KMS-11 (cell line): ENCODE measurements at regions not wholly inside any gene's neighbourhood (a gene's known extent, or its start where the extent isn't known, plus 50 kb on each side); places are given as distances from the start of the nearest gene placed in this dataset.

ENCODE experiments used
- H2AFZ ChIP-seq: fragments of 200-600 bp; sonication (generic); 2 replicates; pipeline ENCODE4 v1.6.1; 2016; ENCODE audit warnings: antibody characterized with exemption, mixed run types, low read depth
- H3K27ac ChIP-seq: fragments of 200-600 bp; sonication (generic); 2 replicates; pipeline ENCODE4 v1.6.1; 2016; ENCODE audit warnings: mild to moderate bottlenecking, mixed run types
- H3K27me3 ChIP-seq: fragments of 200-600 bp; sonication (generic); 2 replicates; pipeline ENCODE4 v1.6.1; 2017; ENCODE audit warnings: mild to moderate bottlenecking, low read depth, mixed run types, moderate library complexity; ENCODE audit not compliant: insufficient read depth
- H3K36me3 ChIP-seq: fragments of 200-600 bp; sonication (generic); 2 replicates; pipeline ENCODE4 v1.6.1; 2017; ENCODE audit warnings: mild to moderate bottlenecking, mixed run types; ENCODE audit not compliant: insufficient read depth
- H3K4me1 ChIP-seq: fragments of 200-600 bp; sonication (generic); 2 replicates; pipeline ENCODE4 v1.6.1; 2016; ENCODE audit warnings: mild to moderate bottlenecking, low read depth, mixed run types; ENCODE audit not compliant: poor library complexity, severe bottlenecking
- H3K4me2 ChIP-seq: fragments of 200-600 bp; sonication (generic); 2 replicates; pipeline ENCODE4 v1.7.0; 2016; ENCODE audit warnings: mild to moderate bottlenecking, mixed run types
- H3K4me3 ChIP-seq: fragments of 200-600 bp; sonication (generic); IDR thresholded peaks from 2 replicates; pipeline ENCODE4 v1.6.1; 2017; ENCODE audit warnings: low read depth, low read length, mixed read lengths; ENCODE audit not compliant: insufficient read depth
- H3K79me2 ChIP-seq: fragments of 200-600 bp; sonication (generic); 2 replicates; pipeline ENCODE4 v1.6.1; 2016; ENCODE audit warnings: low read depth, mixed run types; ENCODE audit not compliant: insufficient read depth
- H3K9ac ChIP-seq: fragments of 200-600 bp; sonication (generic); 2 replicates; pipeline ENCODE4 v1.6.1; 2016; ENCODE audit warnings: mild to moderate bottlenecking, mixed run types
- H4K20me1 ChIP-seq: fragments of 200-600 bp; sonication (generic); 2 replicates; pipeline ENCODE4 v1.6.1; 2016; ENCODE audit warnings: mild to moderate bottlenecking, mixed run types; ENCODE audit not compliant: insufficient read depth
- TF ChIP-seq, protein P1 (sequence below): fragments of 200-600 bp; sonication (generic); conservative IDR thresholded peaks from 2 replicates; pipeline ENCODE4 v1.6.1; 2017; ENCODE audit warnings: low read depth, mild to moderate bottlenecking, antibody characterized with exemption, low read length, moderate library complexity, mixed read lengths

GRCh38 chr13:61797397-61797796 lies 381.7 kb upstream of the PCDH20 start:
- Histone ChIP-seq H2AFZ (no peak overlapping the region), H3K4me1 (no peaks in the 10 kb centered on the region), H3K27me3 (no peaks in the 10 kb centered on the region), H3K79me2 (no peaks in the 10 kb centered on the region), H4K20me1 (no peaks in the 10 kb centered on the region), H3K27ac (no peak overlapping the region), H3K4me3 (no peak overlapping the region), H3K36me3 (no peaks in the 10 kb centered on the region), H3K9ac (no peak overlapping the region), H3K4me2 (no peak overlapping the region)
- TF ChIP-seq, protein P1, sequence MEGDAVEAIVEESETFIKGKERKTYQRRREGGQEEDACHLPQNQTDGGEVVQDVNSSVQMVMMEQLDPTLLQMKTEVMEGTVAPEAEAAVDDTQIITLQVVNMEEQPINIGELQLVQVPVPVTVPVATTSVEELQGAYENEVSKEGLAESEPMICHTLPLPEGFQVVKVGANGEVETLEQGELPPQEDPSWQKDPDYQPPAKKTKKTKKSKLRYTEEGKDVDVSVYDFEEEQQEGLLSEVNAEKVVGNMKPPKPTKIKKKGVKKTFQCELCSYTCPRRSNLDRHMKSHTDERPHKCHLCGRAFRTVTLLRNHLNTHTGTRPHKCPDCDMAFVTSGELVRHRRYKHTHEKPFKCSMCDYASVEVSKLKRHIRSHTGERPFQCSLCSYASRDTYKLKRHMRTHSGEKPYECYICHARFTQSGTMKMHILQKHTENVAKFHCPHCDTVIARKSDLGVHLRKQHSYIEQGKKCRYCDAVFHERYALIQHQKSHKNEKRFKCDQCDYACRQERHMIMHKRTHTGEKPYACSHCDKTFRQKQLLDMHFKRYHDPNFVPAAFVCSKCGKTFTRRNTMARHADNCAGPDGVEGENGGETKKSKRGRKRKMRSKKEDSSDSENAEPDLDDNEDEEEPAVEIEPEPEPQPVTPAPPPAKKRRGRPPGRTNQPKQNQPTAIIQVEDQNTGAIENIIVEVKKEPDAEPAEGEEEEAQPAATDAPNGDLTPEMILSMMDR = no peak

DNA sequence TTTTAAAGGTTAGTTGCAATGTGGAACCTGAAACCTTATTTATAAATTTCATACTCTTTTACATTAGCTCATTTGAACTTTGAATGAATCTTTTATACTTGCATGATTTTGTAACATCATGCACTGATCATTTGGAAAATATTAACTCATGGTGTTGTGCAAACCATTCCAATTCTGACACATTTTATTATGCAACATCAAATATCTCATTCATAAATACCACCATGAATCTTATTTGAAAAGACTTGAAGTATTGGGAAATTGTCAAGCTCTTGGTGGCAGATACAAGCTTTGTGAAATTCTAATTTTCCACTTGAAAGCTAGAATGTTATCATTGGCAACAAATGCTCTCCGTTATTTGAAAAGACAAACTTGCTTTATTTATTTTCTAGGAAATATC lies 379.9 kb upstream of the PCDH20 start:
- Histone ChIP-seq H3K79me2 (no peaks in the 10 kb centered on the region), H4K20me1 (no peaks in the 10 kb centered on the region), H3K4me2 (no peak overlapping the region), H3K27ac (no peak overlapping the region), H3K36me3 (no peaks in the 10 kb centered on the region), H3K4me3 (no peak overlapping the region), H3K27me3 (no peaks in the 10 kb centered on the region), H2AFZ (no peak overlapping the region), H3K4me1 (no peaks in the 10 kb centered on the region), H3K9ac (no peak overlapping the region)
- TF ChIP-seq, protein P1 = no peak

DNA sequence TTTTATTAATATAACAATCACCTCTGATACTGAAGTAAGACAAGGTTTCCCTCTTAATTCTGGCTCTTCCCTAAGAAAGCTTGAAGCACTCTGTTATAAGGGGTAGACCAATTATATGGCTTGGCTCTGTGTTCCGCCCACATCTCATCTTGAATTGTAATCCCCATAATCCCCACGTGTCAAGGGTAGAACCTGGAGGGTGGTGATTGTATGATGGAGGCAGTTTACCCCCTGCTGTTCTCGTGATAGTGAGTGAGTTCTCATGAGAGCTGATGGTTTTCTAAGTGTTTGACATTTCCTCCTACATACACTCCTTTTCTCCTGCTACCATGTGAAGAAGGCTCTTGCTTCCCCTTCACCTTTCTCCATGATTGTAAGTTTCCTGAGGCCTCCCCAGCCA lies 363.8 kb upstream of the PCDH20 start:
- H3K27me3 ChIP-seq = no peaks in the 10 kb centered on the region
- H3K27ac ChIP-seq = no peak overlapping the region
- H4K20me1 ChIP-seq = no peaks in the 10 kb centered on the region
- no peak overlapping the region for H3K4me2 ChIP-seq
- H3K36me3 ChIP-seq = no peaks in the 10 kb centered on the region
- H2AFZ ChIP-seq = no peak overlapping the region
- no peaks in the 10 kb centered on the region for H3K79me2 ChIP-seq
- no peaks in the 10 kb centered on the region for H3K4me1 ChIP-seq
- no peak overlapping the region for H3K9ac ChIP-seq
- TF ChIP-seq, protein P1 = no peak
- no peak overlapping the region for H3K4me3 ChIP-seq

- no peak overlapping the region for H3K4me3 ChIP-seq
- H2AFZ ChIP-seq = no peak overlapping the region
- H3K36me3 ChIP-seq = no peaks in the 10 kb centered on the region
- H3K27ac ChIP-seq = no peak overlapping the region
- no peaks in the 10 kb centered on the region for H3K79me2 ChIP-seq
- H3K27me3 ChIP-seq = no peaks in the 10 kb centered on the region
- H4K20me1 ChIP-seq = no peaks in the 10 kb centered on the region
- no peak overlapping the region for H3K4me2 ChIP-seq
- H3K9ac ChIP-seq = no peak overlapping the region
- no peaks in the 10 kb centered on the region for H3K4me1 ChIP-seq
- TF ChIP-seq, protein P1 = no peak
Measured at GRCh38 chr13:61778531-61778930, 362.9 kb upstream of the PCDH20 start.
